Fibroblast of lung (primary cell): ENCODE measurements at regions not wholly inside any gene's neighbourhood (a gene's known extent, or its start where the extent isn't known, plus 50 kb on each side); places are given as distances from the start of the nearest gene placed in this dataset.

Experiments used
- CTCF ChIP-seq, 2 donors: IDR thresholded peaks in 1 of 2; conservative IDR thresholded peaks in 1 of 2; 1 replicate in 1 of 2; 2 replicates in 1 of 2; pipeline ENCODE4 v1.5.1; 2011 to 2012; ENCODE audit warnings: low read length in 2 of 2, control low read depth in 1 of 2, inconsistent platforms in 1 of 2, low read depth in 1 of 2, mild to moderate bottlenecking in 1 of 2
- EZH2 ChIP-seq: IDR thresholded peaks from 2 replicates; pipeline ENCODE4 v1.5.1; 2012; ENCODE audit warnings: low read length, control low read depth, mild to moderate bottlenecking; ENCODE audit errors: missing control alignments

GRCh38 chr21:22898051-22898665, 1899.9 kb downstream of the NCAM2 start:
- TF ChIP-seq CTCF (conservative IDR thresholded peaks at IDR 0.05 in 1 of 2, IDR thresholded peaks at IDR 0.05 in 1 of 2; ENCODE audit: low read depth in 1 of 2, low read length in 2 of 2), result no peak
- no peak for TF ChIP-seq EZH2
